BLaER1 (cell line): ENCODE measurements at regions not wholly inside any gene's neighbourhood (a gene's known extent, or its start where the extent isn't known, plus 50 kb on each side); places are given as distances from the start of the nearest gene placed in this dataset.

Experiments used
- H3K27ac ChIP-seq: shearing (Covaris generic); formaldehyde crosslinking; 2 replicates; pipeline ENCODE4 v1.8.1; 2022
- H3K27me3 ChIP-seq: shearing (Covaris generic); formaldehyde crosslinking; 2 replicates; pipeline ENCODE4 v1.8.1; 2022
- H3K36me3 ChIP-seq: shearing (Covaris generic); formaldehyde crosslinking; 2 replicates; pipeline ENCODE4 v1.8.1; 2022
- H3K4me1 ChIP-seq: shearing (Covaris generic); formaldehyde crosslinking; 2 replicates; pipeline ENCODE4 v1.8.1; 2022
- H3K4me2 ChIP-seq: shearing (Covaris generic); formaldehyde crosslinking; 2 replicates; pipeline ENCODE4 v1.8.1; 2022
- H3K4me3 ChIP-seq: shearing (Covaris generic); formaldehyde crosslinking; 2 replicates; pipeline ENCODE4 v1.8.1; 2022
- H3K9ac ChIP-seq: shearing (Covaris generic); formaldehyde crosslinking; 2 replicates; pipeline ENCODE4 v1.8.1; 2022
- H3K9me3 ChIP-seq: shearing (Covaris generic); formaldehyde crosslinking; 2 replicates; pipeline ENCODE4 v1.8.1; 2022
- H4K20me1 ChIP-seq: shearing (Covaris generic); formaldehyde crosslinking; 2 replicates; pipeline ENCODE4 v1.8.1; 2022
- Cebpa-rat ChIP-seq: shearing (Covaris generic); IDR thresholded peaks from 2 replicates; pipeline ENCODE4 v1.8.1; 2022

- Histone ChIP-seq H3K9me3 (peaks cover 22% of the 10 kb centered on the region), H3K9ac (no peak overlapping the region), H3K27ac (no peak overlapping the region), H3K4me2 (no peak overlapping the region), H3K4me1 (peaks cover 19% of the 10 kb centered on the region), H3K4me3 (no peak overlapping the region), H3K36me3 (no peaks in the 10 kb centered on the region), H4K20me1 (no peaks in the 10 kb centered on the region), H3K27me3 (no peaks in the 10 kb centered on the region)
- no peak for TF ChIP-seq Cebpa-rat
These were observed 226.6 kb downstream of the MYLK4 start for GRCh38 chr6:2524090-2524489.

DNA sequence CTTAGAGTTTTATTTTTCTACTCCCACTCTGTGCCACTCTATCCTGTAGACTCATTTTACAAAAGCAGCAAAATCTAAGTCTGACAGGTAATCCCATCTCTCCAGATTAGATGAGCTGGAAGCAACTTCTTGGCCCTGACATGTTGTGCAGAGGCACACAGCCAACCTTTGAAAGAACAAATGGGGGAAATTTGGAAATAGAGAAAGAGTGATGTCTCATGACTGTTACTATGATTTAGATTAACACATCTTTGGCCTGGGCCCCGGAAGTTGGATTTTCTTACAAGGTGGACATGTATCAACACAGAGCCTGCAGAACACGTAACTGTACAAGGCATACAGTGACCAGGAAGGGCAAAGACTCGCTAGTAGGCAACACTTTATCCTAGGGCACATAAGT is 227.7 kb downstream of the MYLK4 start:
- no peaks in the 10 kb centered on the region for H3K36me3 ChIP-seq
- no peaks in the 10 kb centered on the region for H4K20me1 ChIP-seq
- H3K27ac ChIP-seq, result no peak overlapping the region
- H3K4me2 ChIP-seq, result peak overlapping the region; percentile 54
- H3K9ac ChIP-seq, result no peak overlapping the region
- no peak overlapping the region for H3K4me3 ChIP-seq
- peaks cover 31% of the 10 kb centered on the region for H3K9me3 ChIP-seq
- TF ChIP-seq Cebpa-rat, result no peak
- no peaks in the 10 kb centered on the region for H3K27me3 ChIP-seq
- H3K4me1 ChIP-seq, result peaks cover 19% of the 10 kb centered on the region

DNA sequence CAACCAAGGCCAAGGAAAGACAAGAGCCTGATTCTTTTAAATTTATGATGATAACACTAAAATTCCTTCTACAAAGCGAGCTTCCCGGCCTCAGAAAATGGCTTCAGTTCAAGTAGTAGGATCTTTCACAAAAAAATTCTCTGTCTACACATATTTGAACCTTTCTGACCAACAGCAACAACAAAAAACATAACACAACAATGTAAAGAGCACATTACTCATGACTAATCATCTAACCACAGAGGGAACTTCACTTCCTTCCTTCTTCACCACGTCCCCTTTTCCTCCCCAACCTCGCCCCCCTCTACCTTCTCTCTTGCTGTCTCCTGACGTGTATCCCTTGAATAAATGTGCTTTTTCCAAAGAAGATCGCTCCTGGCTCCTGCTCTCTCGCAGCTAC is 228.2 kb downstream of the MYLK4 start:
- TF ChIP-seq Cebpa-rat, result no peak
- Histone ChIP-seq H3K9me3 (peaks cover 31% of the 10 kb centered on the region), H3K4me3 (no peak overlapping the region), H4K20me1 (no peaks in the 10 kb centered on the region), H3K9ac (no peak overlapping the region), H3K36me3 (no peaks in the 10 kb centered on the region), H3K4me1 (peaks cover 19% of the 10 kb centered on the region), H3K4me2 (peak overlapping the region; percentile 54), H3K27me3 (no peaks in the 10 kb centered on the region), H3K27ac (no peak overlapping the region)

- Histone ChIP-seq H3K27ac (no peak overlapping the region), H3K9me3 (peaks cover 27% of the 10 kb centered on the region), H3K36me3 (no peaks in the 10 kb centered on the region), H3K4me1 (peaks cover 15% of the 10 kb centered on the region), H3K27me3 (no peaks in the 10 kb centered on the region), H4K20me1 (no peaks in the 10 kb centered on the region), H3K9ac (no peak overlapping the region), H3K4me3 (no peak overlapping the region), H3K4me2 (no peak overlapping the region)
- TF ChIP-seq Cebpa-rat, result no peak
These were observed 232.8 kb downstream of the MYLK4 start for GRCh38 chr6:2517855-2518473.

DNA sequence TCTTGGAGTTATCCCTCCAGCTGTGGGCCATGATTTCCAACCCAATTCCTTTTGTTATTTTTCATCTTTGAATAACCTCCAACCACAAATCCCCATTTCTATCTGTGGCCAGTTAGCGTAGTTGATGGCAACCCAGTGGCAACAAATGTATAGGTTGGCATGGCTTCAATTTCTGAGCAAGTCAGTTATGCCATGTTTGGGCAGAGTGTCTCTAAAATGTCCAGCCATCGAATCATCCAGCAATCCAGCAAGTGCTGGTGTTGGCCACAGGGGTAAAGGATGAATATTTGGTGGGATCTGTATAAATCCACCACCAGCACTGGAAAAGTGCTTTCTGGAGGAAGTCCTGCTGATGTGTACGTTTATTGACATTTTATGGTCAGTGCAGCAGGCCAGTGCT is 233.3 kb downstream of the MYLK4 start:
- H3K9me3 ChIP-seq, result peaks cover 27% of the 10 kb centered on the region
- no peak for TF ChIP-seq Cebpa-rat
- no peaks in the 10 kb centered on the region for H3K27me3 ChIP-seq
- peaks cover 10% of the 10 kb centered on the region for H3K4me1 ChIP-seq
- no peaks in the 10 kb centered on the region for H4K20me1 ChIP-seq
- H3K36me3 ChIP-seq, result no peaks in the 10 kb centered on the region
- no peak overlapping the region for H3K4me3 ChIP-seq
- H3K9ac ChIP-seq, result no peak overlapping the region
- no peak overlapping the region for H3K4me2 ChIP-seq
- no peak overlapping the region for H3K27ac ChIP-seq

DNA sequence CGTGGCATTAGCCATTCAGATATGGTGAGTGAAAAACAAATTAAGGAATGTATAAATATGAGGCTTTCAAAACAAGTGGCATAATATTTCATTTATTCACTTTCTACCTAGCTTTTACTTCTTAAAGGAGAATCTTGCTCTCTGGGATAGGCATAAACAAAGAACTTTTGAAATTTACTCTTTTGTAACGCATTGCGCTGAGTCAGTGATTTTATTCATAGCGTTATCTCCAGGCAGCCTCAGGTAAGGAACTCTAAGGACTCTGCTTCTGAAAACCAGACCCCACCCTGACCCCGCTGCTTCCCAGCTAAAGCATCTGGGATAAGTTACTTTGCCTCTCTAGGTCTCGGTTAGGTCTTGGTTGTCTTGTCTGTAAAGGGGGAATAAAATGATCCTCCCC is 234.7 kb downstream of the MYLK4 start:
- Histone ChIP-seq H3K9ac (no peak overlapping the region), H4K20me1 (no peaks in the 10 kb centered on the region), H3K36me3 (no peaks in the 10 kb centered on the region), H3K4me3 (no peak overlapping the region), H3K27ac (no peak overlapping the region), H3K9me3 (peaks cover 24% of the 10 kb centered on the region), H3K27me3 (no peaks in the 10 kb centered on the region), H3K4me2 (no peak overlapping the region), H3K4me1 (no peaks in the 10 kb centered on the region)
- TF ChIP-seq Cebpa-rat, result no peak

DNA sequence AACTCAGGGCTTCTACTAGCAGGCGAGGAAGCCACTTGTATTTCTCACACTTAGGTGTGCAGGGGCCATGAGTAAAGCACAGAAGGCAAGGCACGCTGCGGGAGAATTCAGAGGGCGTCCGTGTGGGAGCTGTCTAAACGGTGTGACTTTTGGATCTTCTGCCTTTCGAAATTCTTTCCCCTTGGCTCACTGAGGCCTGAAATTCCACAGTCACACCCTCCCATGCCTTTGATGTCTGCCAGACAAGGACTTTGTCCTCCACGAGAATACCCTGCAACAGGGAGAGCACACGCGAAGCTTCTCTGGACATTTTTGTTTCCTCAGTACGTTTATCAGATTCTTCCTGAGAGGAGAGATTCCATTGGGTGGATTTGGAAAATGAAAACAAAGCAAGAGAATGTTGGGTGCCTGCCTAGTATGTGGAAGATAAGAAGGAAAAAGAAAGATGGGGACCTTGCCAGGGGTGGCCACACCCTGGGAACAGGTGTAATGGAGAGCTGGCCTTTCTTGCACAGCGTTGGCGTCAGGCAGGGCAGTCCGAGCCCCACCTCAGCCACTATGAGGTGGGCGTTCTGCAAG is 235.7 kb downstream of the MYLK4 start:
- no peaks in the 10 kb centered on the region for H3K4me1 ChIP-seq
- no peaks in the 10 kb centered on the region for H4K20me1 ChIP-seq
- H3K4me2 ChIP-seq, result no peak overlapping the region
- TF ChIP-seq Cebpa-rat, result no peak
- no peak overlapping the region for H3K4me3 ChIP-seq
- H3K27ac ChIP-seq, result no peak overlapping the region
- no peaks in the 10 kb centered on the region for H3K27me3 ChIP-seq
- H3K9me3 ChIP-seq, result peaks cover 16% of the 10 kb centered on the region
- no peaks in the 10 kb centered on the region for H3K36me3 ChIP-seq
- no peak overlapping the region for H3K9ac ChIP-seq

DNA sequence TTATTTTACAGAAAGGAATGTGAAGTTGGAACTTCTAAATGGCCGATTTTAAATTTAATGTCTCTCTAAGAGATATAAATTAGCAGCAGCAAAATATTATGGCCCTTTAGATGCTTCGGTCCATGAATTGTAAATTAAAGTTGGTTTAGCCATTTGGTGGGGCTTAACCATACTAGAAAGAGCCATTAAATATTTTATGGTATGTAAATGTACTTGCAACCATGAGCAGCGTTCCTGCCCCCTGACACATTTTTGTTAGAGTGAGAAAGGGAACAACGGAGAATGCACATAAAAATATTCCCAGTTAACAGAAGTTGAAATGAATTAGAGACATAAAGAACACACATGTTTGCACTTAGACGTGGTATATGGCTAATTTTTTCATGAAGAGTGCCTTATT is 237.9 kb downstream of the MYLK4 start:
- Histone ChIP-seq H3K27me3 (no peaks in the 10 kb centered on the region), H3K36me3 (no peaks in the 10 kb centered on the region), H3K9ac (no peak overlapping the region), H3K4me2 (no peak overlapping the region), H3K4me1 (no peaks in the 10 kb centered on the region), H3K27ac (no peak overlapping the region), H3K4me3 (no peak overlapping the region), H4K20me1 (no peaks in the 10 kb centered on the region), H3K9me3 (no peaks in the 10 kb centered on the region)
- no peak for TF ChIP-seq Cebpa-rat

- Histone ChIP-seq H3K4me3 (no peak overlapping the region), H3K27me3 (no peaks in the 10 kb centered on the region), H3K36me3 (no peaks in the 10 kb centered on the region), H3K4me2 (no peak overlapping the region), H3K9me3 (no peaks in the 10 kb centered on the region), H3K27ac (no peak overlapping the region), H3K9ac (no peak overlapping the region), H4K20me1 (no peaks in the 10 kb centered on the region), H3K4me1 (no peaks in the 10 kb centered on the region)
- TF ChIP-seq Cebpa-rat, result no peak
These were observed 240.4 kb downstream of the MYLK4 start for GRCh38 chr6:2510316-2510715.

DNA sequence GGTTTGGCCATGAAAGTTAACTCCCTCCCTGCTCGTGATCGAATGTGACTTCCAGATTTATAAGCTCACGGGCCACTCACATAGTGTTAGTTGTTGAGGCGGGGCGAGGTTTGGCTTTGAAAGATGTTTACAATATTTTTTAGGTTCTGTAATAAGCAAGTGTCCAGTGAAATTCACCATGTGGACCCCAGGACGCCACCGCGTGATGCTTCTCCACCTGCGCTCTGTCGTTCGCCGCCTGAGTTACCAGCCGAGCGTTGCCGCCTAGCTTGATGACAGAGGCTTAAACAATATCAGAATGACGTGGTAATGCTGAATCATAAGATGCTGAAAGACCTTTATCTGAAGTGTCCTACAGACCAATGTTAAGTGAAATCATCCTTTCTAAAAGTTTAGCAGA is 241.0 kb downstream of the MYLK4 start:
- Histone ChIP-seq H3K27me3 (no peaks in the 10 kb centered on the region), H4K20me1 (no peaks in the 10 kb centered on the region), H3K9me3 (no peaks in the 10 kb centered on the region), H3K4me3 (no peak overlapping the region), H3K27ac (no peak overlapping the region), H3K36me3 (no peaks in the 10 kb centered on the region), H3K4me1 (no peaks in the 10 kb centered on the region), H3K9ac (no peak overlapping the region), H3K4me2 (no peak overlapping the region)
- no peak for TF ChIP-seq Cebpa-rat

- no peak overlapping the region for H3K4me2 ChIP-seq
- H3K27ac ChIP-seq, result no peak overlapping the region
- H4K20me1 ChIP-seq, result no peaks in the 10 kb centered on the region
- peaks cover 5% of the 10 kb centered on the region; the same call in 1 of the 2 replicates for H3K4me1 ChIP-seq
- no peak overlapping the region for H3K9ac ChIP-seq
- H3K4me3 ChIP-seq, result no peak overlapping the region
- H3K9me3 ChIP-seq, result no peaks in the 10 kb centered on the region
- no peak for TF ChIP-seq Cebpa-rat
- H3K27me3 ChIP-seq, result no peaks in the 10 kb centered on the region
- H3K36me3 ChIP-seq, result no peaks in the 10 kb centered on the region
These were observed 242.7 kb downstream of the MYLK4 start for GRCh38 chr6:2508071-2508470.
